ENCODE measurements at regions not wholly inside any gene's neighbourhood (a gene's known extent, or its start where the extent isn't known, plus 50 kb on each side); places are given as distances from the start of the nearest gene placed in this dataset.

GRCh38 chr2:14684516-14684915 lies 52.0 kb downstream of the LRATD1 start:
- DNase-seq = no peak

- no peak for DNase-seq
Observed at GRCh38 chr2:14690926-14691325, 58.4 kb downstream of the LRATD1 start.

- no peak for DNase-seq
Observed at GRCh38 chr2:14693874-14694273, 61.4 kb downstream of the LRATD1 start.

GRCh38 chr2:14700753-14701152 lies 68.2 kb downstream of the LRATD1 start:
- no peak for DNase-seq

GRCh38 chr2:14702258-14702657 lies 69.7 kb downstream of the LRATD1 start:
- DNase-seq = no peak

GRCh38 chr2:14706201-14706600 lies 73.7 kb downstream of the LRATD1 start:
- no peak for DNase-seq

- no peak for DNase-seq
Observed at GRCh38 chr2:14712111-14712510, 79.6 kb downstream of the LRATD1 start.

GRCh38 chr2:14713248-14713647 lies 80.7 kb downstream of the LRATD1 start:
- no peak for DNase-seq

GRCh38 chr2:14715600-14715999 lies 83.1 kb downstream of the LRATD1 start:
- DNase-seq = no peak

- DNase-seq = no peak
Observed at GRCh38 chr2:14716319-14716718, 83.8 kb downstream of the LRATD1 start.

GRCh38 chr2:14717131-14717530 lies 84.6 kb downstream of the LRATD1 start:
- DNase-seq = no peak

GRCh38 chr2:14720319-14720718 lies 87.8 kb downstream of the LRATD1 start:
- DNase-seq = no peak

- DNase-seq = no peak
Observed at GRCh38 chr2:14720739-14721138, 88.2 kb downstream of the LRATD1 start.

- DNase-seq = no peak
Observed at GRCh38 chr2:14722904-14723570, 90.5 kb downstream of the LRATD1 start.

GRCh38 chr2:14723684-14724083 lies 91.2 kb downstream of the LRATD1 start:
- no peak for DNase-seq

- DNase-seq = no peak
Observed at GRCh38 chr2:14735696-14736095, 103.2 kb downstream of the LRATD1 start.

- DNase-seq = no peak
Observed at GRCh38 chr2:14737201-14737600, 104.7 kb downstream of the LRATD1 start.

- DNase-seq = no peak
Observed at GRCh38 chr2:14743861-14744260, 111.3 kb downstream of the LRATD1 start.

GRCh38 chr2:14745288-14746076 lies 113.0 kb downstream of the LRATD1 start:
- no peak for DNase-seq

- DNase-seq = no peak
Observed at GRCh38 chr2:14746133-14746532, 113.6 kb downstream of the LRATD1 start.

- no peak for DNase-seq
Observed at GRCh38 chr2:14747447-14747846, 114.9 kb downstream of the LRATD1 start.

- no peak for DNase-seq
Observed at GRCh38 chr2:14749884-14750283, 117.4 kb downstream of the LRATD1 start.

GRCh38 chr2:14750433-14750832 lies 117.9 kb downstream of the LRATD1 start:
- DNase-seq = no peak

GRCh38 chr2:14751581-14751980 lies 119.1 kb downstream of the LRATD1 start:
- DNase-seq = no peak

GRCh38 chr2:14752295-14752694 lies 119.8 kb downstream of the LRATD1 start:
- DNase-seq = no peak
